ENCODE measurements at regions not wholly inside any gene's neighbourhood (a gene's known extent, or its start where the extent isn't known, plus 50 kb on each side); places are given as distances from the start of the nearest gene placed in this dataset.

- no peak for TF ChIP-seq CTCF (conservative IDR thresholded peaks at IDR 0.05; ENCODE audit: low read depth, low read length)
- DNase-seq (ENCODE audit: low read depth): no peak
- no peak overlapping the region for H3K4me3 ChIP-seq (ENCODE audit: low read depth, low read length)
Measured at GRCh38 chr17:77894126-77894956, 64.2 kb upstream of the TNRC6C start.

- no peak for DNase-seq (ENCODE audit: low read depth)
- TF ChIP-seq CTCF (conservative IDR thresholded peaks at IDR 0.05; ENCODE audit: low read depth, low read length): no peak
- H3K4me3 ChIP-seq (ENCODE audit: low read depth, low read length): no peak overlapping the region
Measured at GRCh38 chr17:77897741-77898301, 60.7 kb upstream of the TNRC6C start.

GRCh38 chr17:77898521-77899434 is 59.7 kb upstream of the TNRC6C start:
- H3K4me3 ChIP-seq (ENCODE audit: low read depth, low read length): no peak overlapping the region
- no peak for DNase-seq (ENCODE audit: low read depth)
- TF ChIP-seq CTCF (conservative IDR thresholded peaks at IDR 0.05; ENCODE audit: low read depth, low read length): no peak

GRCh38 chr17:77899498-77899897 is 59.0 kb upstream of the TNRC6C start:
- DNase-seq (ENCODE audit: low read depth): no peak
- no peak overlapping the region for H3K4me3 ChIP-seq (ENCODE audit: low read depth, low read length)
- TF ChIP-seq CTCF (conservative IDR thresholded peaks at IDR 0.05; ENCODE audit: low read depth, low read length): no peak

GRCh38 chr17:77901481-77901880 is 57.0 kb upstream of the TNRC6C start:
- no peak overlapping the region for H3K4me3 ChIP-seq (ENCODE audit: low read depth, low read length)
- no peak for DNase-seq (ENCODE audit: low read depth)
- no peak for TF ChIP-seq CTCF (conservative IDR thresholded peaks at IDR 0.05; ENCODE audit: low read depth, low read length)

GRCh38 chr17:77905266-77905665 is 53.2 kb upstream of the TNRC6C start:
- no peak for TF ChIP-seq CTCF (conservative IDR thresholded peaks at IDR 0.05; ENCODE audit: low read depth, low read length)
- no peak for DNase-seq (ENCODE audit: low read depth)
- H3K4me3 ChIP-seq (ENCODE audit: low read depth, low read length): no peak overlapping the region
